ENCODE measurements at regions not wholly inside any gene's neighbourhood (a gene's known extent, or its start where the extent isn't known, plus 50 kb on each side); places are given as distances from the start of the nearest gene placed in this dataset.

- Histone ChIP-seq H3K27ac (no peak overlapping the region), H3K9me3 (no peaks in the 10 kb centered on the region), H3K4me3 (no peak overlapping the region), H3K27me3 (ENCODE audit: insufficient read depth in 3 of 3, low read length in 2 of 3) (no peaks in the 10 kb centered on the region), H3K36me3 (ENCODE audit: insufficient read depth in 1 of 2, low read depth in 1 of 2) (no peaks in the 10 kb centered on the region), H3K4me1 (no peaks in the 10 kb centered on the region)
- DNase-seq (no peak), ATAC-seq (no peak)
- TF ChIP-seq CTCF (IDR thresholded peaks at IDR 0.05) = no peak
- intact Hi-C loops (cut with DNase I) = no loop called here
- WGBS, 3 donors = 54 to 62% (median 56%) methylated on average over 3 of the region's 3 CpGs
Measured at GRCh38 chr3:74529145-74529544, 85.3 kb downstream of the CNTN3 start.

DNA sequence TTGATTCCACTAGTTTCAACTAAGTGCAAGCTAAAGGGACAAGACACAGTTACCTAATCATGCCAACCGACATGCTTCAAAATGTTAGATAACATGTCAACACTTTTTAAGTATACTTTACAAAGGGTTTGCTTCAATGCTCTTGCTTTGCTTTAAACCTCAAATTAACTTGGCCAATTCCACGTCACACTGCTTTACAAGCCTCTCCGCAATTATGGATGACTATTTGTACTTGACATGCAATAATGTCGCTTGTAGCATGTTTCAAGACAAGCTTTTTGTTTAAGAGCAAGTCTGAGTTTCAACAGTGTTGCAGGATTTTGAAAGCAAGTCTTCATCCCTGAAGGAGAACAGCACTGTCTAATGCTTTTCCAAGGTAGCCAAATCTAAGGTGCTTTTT lies 86.9 kb downstream of the CNTN3 start:
- intact Hi-C loops (cut with DNase I) = no loop called here
- H3K27ac ChIP-seq = no peak overlapping the region
- H3K4me3 ChIP-seq = no peak overlapping the region
- TF ChIP-seq CTCF (IDR thresholded peaks at IDR 0.05) = no peak
- no peaks in the 10 kb centered on the region for H3K4me1 ChIP-seq
- H3K27me3 ChIP-seq (ENCODE audit: insufficient read depth in 3 of 3, low read length in 2 of 3) = no peaks in the 10 kb centered on the region
- 45 to 70% (median 49%) methylated on average over 4 of the region's 4 CpGs for WGBS, 3 donors
- ATAC-seq (no peak), DNase-seq (no peak)
- no peaks in the 10 kb centered on the region for H3K9me3 ChIP-seq
- H3K36me3 ChIP-seq (ENCODE audit: insufficient read depth in 1 of 2, low read depth in 1 of 2) = no peaks in the 10 kb centered on the region

DNA sequence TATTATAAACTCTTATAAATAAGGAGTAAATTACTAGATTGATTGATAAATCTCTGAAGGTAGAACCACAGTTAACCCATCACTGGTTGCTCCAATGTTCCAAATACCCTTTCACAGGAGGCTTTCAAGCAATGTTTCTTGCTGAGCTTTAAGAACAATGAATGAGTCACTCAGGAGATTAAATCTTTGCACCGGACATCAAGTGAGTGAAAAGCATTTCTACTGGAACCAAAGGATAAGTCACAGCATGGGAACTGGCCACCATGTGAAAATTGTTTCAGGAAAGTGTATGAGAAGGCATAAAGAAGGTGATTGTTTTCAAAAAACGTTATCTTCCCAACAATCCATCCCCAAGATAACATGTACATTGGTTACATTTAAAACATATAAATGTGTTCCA lies 90.6 kb downstream of the CNTN3 start:
- Histone ChIP-seq H3K9me3 (no peaks in the 10 kb centered on the region), H3K4me1 (no peaks in the 10 kb centered on the region), H3K27ac (no peak overlapping the region), H3K4me3 (no peak overlapping the region), H3K27me3 (ENCODE audit: insufficient read depth in 3 of 3, low read length in 2 of 3) (no peaks in the 10 kb centered on the region), H3K36me3 (ENCODE audit: insufficient read depth in 1 of 2, low read depth in 1 of 2) (no peaks in the 10 kb centered on the region)
- DNase-seq (no peak), ATAC-seq (no peak)
- TF ChIP-seq CTCF (IDR thresholded peaks at IDR 0.05) = no peak
- intact Hi-C loops (cut with DNase I) = no loop called here
- 12 to 31% (median 23%) methylated on average over 2 of the region's 2 CpGs for WGBS, 3 donors

DNA sequence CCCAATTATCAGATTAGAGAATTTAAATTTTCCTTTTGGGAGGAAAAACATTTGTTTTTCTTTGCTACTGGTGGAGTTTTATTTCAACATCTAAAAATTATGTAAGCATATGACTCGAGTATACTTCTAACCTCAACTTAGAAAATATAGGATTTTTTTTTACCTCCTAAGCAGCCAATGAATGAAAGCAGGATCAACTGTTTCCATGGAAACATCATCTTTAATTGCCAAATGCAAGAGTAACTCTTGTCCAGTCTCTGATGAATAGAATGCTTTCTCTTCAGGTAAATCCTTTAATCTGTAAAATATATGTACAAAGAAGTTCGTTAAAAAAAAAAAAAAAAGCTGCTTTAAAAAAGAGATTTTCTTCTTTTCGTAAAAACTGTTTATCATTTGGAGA lies 93.6 kb downstream of the CNTN3 start:
- intact Hi-C loops (cut with DNase I) = no loop called here
- no peak for TF ChIP-seq CTCF (IDR thresholded peaks at IDR 0.05)
- Histone ChIP-seq H3K36me3 (ENCODE audit: insufficient read depth in 1 of 2, low read depth in 1 of 2) (no peaks in the 10 kb centered on the region), H3K9me3 (no peaks in the 10 kb centered on the region), H3K4me3 (no peak overlapping the region), H3K27me3 (ENCODE audit: insufficient read depth in 3 of 3, low read length in 2 of 3) (no peaks in the 10 kb centered on the region), H3K27ac (no peak overlapping the region), H3K4me1 (no peaks in the 10 kb centered on the region)
- 82 to 84% (median 83%) methylated on average over 3 of the region's 3 CpGs for WGBS, 3 donors
- no peak for DNase-seq
- ATAC-seq = no peak

DNA sequence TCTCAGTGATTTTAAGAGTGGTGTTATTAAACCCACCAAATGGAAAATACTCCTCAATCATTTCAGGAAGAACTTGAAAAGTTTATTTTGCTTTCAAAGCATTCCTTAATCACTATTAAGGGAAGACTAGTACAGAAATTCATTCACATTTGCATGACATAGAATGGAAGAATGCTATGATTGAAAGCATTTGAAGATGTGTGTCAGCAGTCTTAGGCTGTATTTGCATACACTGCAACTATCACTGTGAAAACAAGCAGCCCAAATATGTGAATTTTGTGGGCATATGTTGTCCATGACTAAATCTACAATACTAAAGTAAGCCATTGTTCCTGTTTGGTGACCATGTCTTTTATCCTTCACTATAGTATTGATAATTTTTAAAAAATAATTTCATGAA lies 95.8 kb downstream of the CNTN3 start:
- Histone ChIP-seq H3K27me3 (ENCODE audit: insufficient read depth in 3 of 3, low read length in 2 of 3) (no peaks in the 10 kb centered on the region), H3K27ac (no peak overlapping the region), H3K4me3 (no peak overlapping the region), H3K9me3 (no peaks in the 10 kb centered on the region), H3K4me1 (no peaks in the 10 kb centered on the region), H3K36me3 (ENCODE audit: insufficient read depth in 1 of 2, low read depth in 1 of 2) (no peaks in the 10 kb centered on the region)
- ATAC-seq (no peak), DNase-seq (no peak)
- intact Hi-C loops (cut with DNase I) = no loop called here
- TF ChIP-seq CTCF (IDR thresholded peaks at IDR 0.05) = no peak

All from psoas muscle (tissue), 7 donors.